GM12878 (cell line): ENCODE measurements at regions not wholly inside any gene's neighbourhood (a gene's known extent, or its start where the extent isn't known, plus 50 kb on each side); places are given as distances from the start of the nearest gene placed in this dataset.

Source experiments
- ATAC-seq: fragments of 200-7000 bp; cut with Tn5 transposase; 3 replicates; pipeline ENCODE4 v1.9.1; 2020; ENCODE audit warnings: mild to moderate bottlenecking, moderate library complexity
- BruUV-seq: library from RNA; stranded (reverse); fragments of 400-500 nt; replicated peaks from 2 replicates; lab custom pipeline; 2021; lab: Mats Ljungman, UMichigan
- CTCF ChIA-PET: fragments of 300-600 bp; sonication (Branson Sonifier 250); formaldehyde crosslinking; extraction: SDS; loops from one replicate; lab custom pipeline; 2021; ENCODE audit warnings: inconsistent platforms; lab: Yijun Ruan, JAX
- POLR2A ChIA-PET: fragments of 350-600 bp; formaldehyde crosslinking; extraction: SDS; loops from one replicate; lab custom pipeline; 2021; ENCODE audit warnings: inconsistent platforms; lab: Charles Lee
- RAD21 ChIA-PET: fragments of 300-600 bp; sonication (Branson Sonifier 250); formaldehyde crosslinking; loops from one replicate; lab custom pipeline; 2023; ENCODE audit warnings: antibody characterized with exemption; ENCODE audit not compliant: unreplicated experiment; lab: Charles Lee
- SMC1A ChIA-PET: fragments of 300-600 bp; sonication (Branson Sonifier 250); formaldehyde crosslinking; loops from one replicate; lab custom pipeline; 2023; ENCODE audit not compliant: unreplicated experiment, uncharacterized antibody; lab: Charles Lee
- DNase-seq: peaks from one replicate; pipeline ENCODE4 v3.0.0-alpha.2; 2011; ENCODE audit warnings: low read depth, low spot score
- FAIRE-seq: peaks from 3 replicates; lab custom pipeline; 2011; peaks lifted over from hg19 to GRCh38; lab: Jason Lieb, UNC
- H2AFZ ChIP-seq: 2 replicates; pipeline ENCODE4 v1.6.0; 2011; ENCODE audit warnings: low read depth, low read length, control low read depth; ENCODE audit not compliant: control insufficient read depth
- H3K27ac ChIP-seq: 2 replicates; pipeline ENCODE4 v1.5.1; 2011; ENCODE audit warnings: control low read depth; ENCODE audit not compliant: control insufficient read depth, insufficient read depth
- H3K27me3 ChIP-seq, 2 experiments: replicated peaks in 1 of 2; 2 replicates each; pipeline versions ENCODE4 v1.6.0 to v1.6.1; 2011; ENCODE audit warnings: low read length in 1 of 2; ENCODE audit not compliant: control insufficient read depth in 2 of 2, insufficient read depth in 2 of 2
- H3K36me3 ChIP-seq, 2 experiments: 2 replicates each; pipeline ENCODE4 v1.5.1; 2011; ENCODE audit warnings: low read length in 1 of 2; ENCODE audit not compliant: control insufficient read depth in 2 of 2, insufficient read depth in 2 of 2
- H3K4me1 ChIP-seq: 2 replicates; pipeline ENCODE4 v1.6.1; 2011; ENCODE audit warnings: mild to moderate bottlenecking, low read length, moderate library complexity, mixed read lengths; ENCODE audit not compliant: control insufficient read depth, insufficient read depth
- H3K4me2 ChIP-seq: 2 replicates; pipeline ENCODE4 v1.6.0; 2011; ENCODE audit warnings: control low read depth; ENCODE audit not compliant: control insufficient read depth, insufficient read depth
- H3K4me3 ChIP-seq: fragments of 200-600 bp; sonication (generic); 2 replicates; pipeline ENCODE4 v1.5.1; 2016
- H3K79me2 ChIP-seq: 2 replicates; pipeline ENCODE4 v1.6.0; 2011; ENCODE audit warnings: low read length; ENCODE audit not compliant: control insufficient read depth, insufficient read depth
- H3K9ac ChIP-seq: 2 replicates; pipeline ENCODE4 v1.8.0; 2011; ENCODE audit warnings: low read length, control low read depth, mixed read lengths; ENCODE audit not compliant: control insufficient read depth, insufficient read depth
- H3K9me3 ChIP-seq: replicated peaks from 3 replicates; pipeline ENCODE4 v1.5.1; 2011; ENCODE audit warnings: mild to moderate bottlenecking, low read length; ENCODE audit not compliant: control insufficient read depth, insufficient read depth
- H4K20me1 ChIP-seq: 2 replicates; pipeline ENCODE4 v1.6.0; 2011; ENCODE audit not compliant: control insufficient read depth, insufficient read depth
- ASH2L ChIP-seq: fragments of 300-600, 200-600 bp; sonication (generic); IDR thresholded peaks from 2 replicates; pipeline ENCODE4 v1.6.1; 2017; ENCODE audit warnings: low read depth, mild to moderate bottlenecking, borderline replicate concordance
- BMI1 ChIP-seq: fragments of 450-650 bp; IDR thresholded peaks from 2 replicates; pipeline ENCODE4 v1.6.1; 2016; ENCODE audit warnings: mild to moderate bottlenecking, moderate library complexity, borderline replicate concordance
- E4F1 ChIP-seq: fragments of 450-650 bp; IDR thresholded peaks from 2 replicates; pipeline ENCODE4 v1.6.1; 2018; ENCODE audit warnings: borderline replicate concordance, mild to moderate bottlenecking; ENCODE audit not compliant: partially characterized antibody
- IKZF2 ChIP-seq, 2 experiments: fragments of 450-650 bp; IDR thresholded peaks; 2 replicates each; pipeline ENCODE4 v1.6.1; 2017; ENCODE audit warnings: mild to moderate bottlenecking in 2 of 2, moderate library complexity in 2 of 2
- IRF4 ChIP-seq: IDR thresholded peaks from 2 replicates; pipeline ENCODE4 v1.6.1; 2011; ENCODE audit warnings: low read depth, low read length
- IRF5 ChIP-seq: fragments of 450-650 bp; IDR thresholded peaks from 2 replicates; pipeline ENCODE4 v1.6.1; 2017; ENCODE audit warnings: borderline replicate concordance
- MTA2 ChIP-seq: fragments of 450-650 bp; IDR thresholded peaks from 2 replicates; pipeline ENCODE4 v1.6.1; 2016; ENCODE audit warnings: low read depth, mild to moderate bottlenecking, moderate library complexity
- PAX5 ChIP-seq: IDR thresholded peaks from 2 replicates; pipeline ENCODE4 v1.6.1; 2011; ENCODE audit warnings: low read depth, low read length, borderline replicate concordance
- PBX3 ChIP-seq: IDR thresholded peaks from 2 replicates; pipeline ENCODE4 v1.6.1; 2011; ENCODE audit warnings: mild to moderate bottlenecking, low read depth, low read length, moderate library complexity; ENCODE audit not compliant: insufficient replicate concordance
- POLR2A ChIP-seq: IDR thresholded peaks from 2 replicates; pipeline ENCODE4 v1.6.1; 2011; ENCODE audit warnings: low read depth, mild to moderate bottlenecking, low read length
- POLR2AphosphoS5 ChIP-seq: IDR thresholded peaks from 2 replicates; pipeline ENCODE4 v1.6.1; 2011; ENCODE audit warnings: mild to moderate bottlenecking, low read length, inconsistent platforms
- SIN3A ChIP-seq: IDR thresholded peaks from 2 replicates; pipeline ENCODE4 v1.6.1; 2012; ENCODE audit warnings: low read depth, low read length, improper control_type of control experiment
- SP1 ChIP-seq: IDR thresholded peaks from one replicate; pipeline ENCODE4 v1.6.1; 2011; ENCODE audit warnings: low read depth, low read length
- USF2 ChIP-seq: IDR thresholded peaks from 2 replicates; pipeline ENCODE4 v1.6.1; 2011; ENCODE audit warnings: low read depth, low read length, improper control_type of control experiment, borderline replicate concordance
- ZBTB11 ChIP-seq: fragments of 450-650 bp; formaldehyde crosslinking; IDR thresholded peaks from 2 replicates; pipeline ENCODE4 v1.5.0; 2022; ENCODE audit warnings: mild to moderate bottlenecking, missing genetic modification characterization
- WGBS: methylation state at CpG from one replicate; pipeline ENCODE4 v1.1.6; 2016; ENCODE audit warnings: low lambda C conversion rate; ENCODE audit not compliant: insufficient replicate concordance, insufficient coverage; ENCODE audit errors: missing lambda C conversion rate; 5-methylcytosine and 5-hydroxymethylcytosine counted together
- in situ Hi-C: fragments of 300-500 bp; cut with MboI; formaldehyde crosslinking; loops from 9 replicates; pipeline ENCODE4 v1.14.3; 2018; ENCODE audit warnings: mixed read lengths
- intact Hi-C: fragments of 100-400 bp; cut with micrococcal nuclease; formaldehyde crosslinking; loops from one replicate; pipeline ENCODE4 v1.14.2; 2022; ENCODE audit not compliant: unreplicated experiment

GRCh38 chr7:106374437-106374836 is 89.7 kb upstream of the NAMPT start:
- Histone ChIP-seq H3K4me1 (no peaks in the 10 kb centered on the region), H3K27me3 (no peaks in the 10 kb centered on the region), H3K4me2 (no peak overlapping the region), H2AFZ (no peak overlapping the region), H3K9me3 (no peaks in the 10 kb centered on the region), H3K9ac (no peak overlapping the region), H4K20me1 (no peaks in the 10 kb centered on the region), H3K79me2 (no peaks in the 10 kb centered on the region), H3K27ac (no peak overlapping the region), H3K36me3 (no peaks in the 10 kb centered on the region), H3K4me3 (no peak overlapping the region)
- ChIA-PET CTCF (no interaction called here), POLR2A (no interaction called here), RAD21 (no interaction called here), SMC1A (interaction anchor here (6.5 kb wide), 1 partner anchor 88 kb away, joined by 20 read pairs; no protein-coding TSS in a partner anchor)
- in situ Hi-C loops (no loop called here), intact Hi-C loops (no loop called here)
- BruUV-seq = no TSS peak
- WGBS = 63% methylated on average over 1 of the region's 1 CpG
- no peak for ATAC-seq
- DNase-seq = no peak
- no peak for FAIRE-seq
- TF ChIP-seq USF2 = no peak
- TF ChIP-seq BMI1 = no peak
- no peak for TF ChIP-seq SIN3A
- no peak for TF ChIP-seq ASH2L
- no peak for TF ChIP-seq PAX5
- no peak for TF ChIP-seq POLR2AphosphoS5
- TF ChIP-seq IRF5 = no peak
- no peak for TF ChIP-seq E4F1
- no peak for TF ChIP-seq ZBTB11 (CRISPR knock-in tag)
- TF ChIP-seq SP1 = no peak
- TF ChIP-seq PBX3 = no peak
- TF ChIP-seq IRF4 = no peak
- no peak for TF ChIP-seq IKZF2 (IDR thresholded peaks at IDR 0.05)
- TF ChIP-seq MTA2 = no peak
- TF ChIP-seq POLR2A = no peak
